ENCODE measurements at regions not wholly inside any gene's neighbourhood (a gene's known extent, or its start where the extent isn't known, plus 50 kb on each side); places are given as distances from the start of the nearest gene placed in this dataset.

- ATAC-seq (ENCODE audit: low read depth) (no peak), DNase-seq (no peak)
- Histone ChIP-seq H3K9me1 (ENCODE audit: insufficient read depth, low read length) (0 out of 2 replicates have a peak, but pooled peaks cover 3% of the 10 kb centered on the region), H4K8ac (ENCODE audit: low read depth in 2 of 2, low read length in 2 of 2) (no peak overlapping the region; a peak in 1 of 4 replicates), H2BK20ac (ENCODE audit: low read depth, low read length) (no peak overlapping the region), H2AFZ (replicated peaks; ENCODE audit: low read length, poor library complexity) (no peak overlapping the region), H2BK5ac (ENCODE audit: low read depth, low read length, poor library complexity, severe bottlenecking) (no peak overlapping the region), H2BK120ac (ENCODE audit: low read depth, low read length) (no peak overlapping the region), H3K79me1 (ENCODE audit: low read depth in 1 of 2, low read length in 2 of 2) (no peaks in the 10 kb centered on the region), H3K14ac (replicated peaks; ENCODE audit: low read depth, low read length) (no peak overlapping the region), H2AK5ac (ENCODE audit: low read depth, low read length) (no peak overlapping the region), H3K4me1 (ENCODE audit: control insufficient read depth, insufficient read depth, low read length) (peaks cover 7% of the 10 kb centered on the region; the same call in 1 of the 2 replicates), H3K9ac (ENCODE audit: low read depth, low read length) (no peak overlapping the region), H2AK9ac (replicated peaks; ENCODE audit: low read depth, low read length, poor library complexity) (no peak overlapping the region), H3K36me3 (ENCODE audit: control insufficient read depth, insufficient read depth, low read length) (no peaks in the 10 kb centered on the region), H4K5ac (ENCODE audit: low read depth, low read length) (no peak overlapping the region), H3K27me3 (ENCODE audit: control insufficient read depth, insufficient read depth, low read length) (peaks cover 31% of the 10 kb centered on the region), H3K4ac (ENCODE audit: low read depth, low read length) (no peak overlapping the region), H2BK15ac (ENCODE audit: low read depth, low read length) (no peak overlapping the region), H3K23ac (ENCODE audit: low read depth, low read length) (no peak overlapping the region), H3K9me3 (ENCODE audit: control insufficient read depth, insufficient read depth, low read length) (no peaks in the 10 kb centered on the region), H4K91ac (ENCODE audit: insufficient read depth, low read depth, low read length) (no peak overlapping the region), H3K4me3 (ENCODE audit: insufficient read depth, low read depth, low read length) (no peak overlapping the region), H3K56ac (ENCODE audit: extremely low read depth, insufficient read depth, low read length) (no peak overlapping the region), H3K4me2 (ENCODE audit: low read depth, low read length) (no peak overlapping the region), H3K18ac (ENCODE audit: low read depth, low read length) (no peak overlapping the region), H3K27ac (ENCODE audit: insufficient read depth, low read length) (no peak overlapping the region), H4K20me1 (ENCODE audit: insufficient read depth, low read length) (no peaks in the 10 kb centered on the region; the same call in none of the 2 replicates)
- TF ChIP-seq BHLHE40 (IDR thresholded peaks at IDR 0.05; ENCODE audit: low read depth, low read length) (no peak), ELK1 (IDR thresholded peaks at IDR 0.05; ENCODE audit: borderline replicate concordance, low read depth, low read length) (no peak), CHD1 (IDR thresholded peaks at IDR 0.05; ENCODE audit: low read depth, low read length) (no peak), FOS (IDR thresholded peaks at IDR 0.05; ENCODE audit: low read depth, low read length) (no peak), USF2 (IDR thresholded peaks at IDR 0.05; ENCODE audit: low read depth, low read length) (no peak), CTCF (conservative IDR thresholded peaks at IDR 0.05; ENCODE audit: low read depth, low read length) (no peak), CEBPB (IDR thresholded peaks at IDR 0.05; ENCODE audit: low read depth, low read length) (no peak), MAZ (IDR thresholded peaks at IDR 0.05; ENCODE audit: borderline replicate concordance, low read depth, low read length) (no peak), RCOR1 (IDR thresholded peaks at IDR 0.05; ENCODE audit: insufficient replicate concordance, low read length) (no peak), SMC3 (IDR thresholded peaks at IDR 0.05; ENCODE audit: low read depth, low read length) (no peak), MXI1 (IDR thresholded peaks at IDR 0.05; ENCODE audit: borderline replicate concordance, low read depth, low read length) (no peak), RFX5 (IDR thresholded peaks at IDR 0.05; ENCODE audit: low read depth, low read length) (no peak), POLR2A (IDR thresholded peaks at IDR 0.05; ENCODE audit: low read depth, low read length) (no peak), RAD21 (IDR thresholded peaks at IDR 0.05; ENCODE audit: low read length) (no peak)
- ChIA-PET CTCF (no interaction called here), POLR2A (ENCODE audit: unreplicated experiment) (no interaction called here)
- no TSS peak for BruUV-seq (replicated peaks)
- dilution Hi-C loops (cut with HindIII; ENCODE audit: low sequenced_read_pairs, unreplicated experiment) (no loop called here), intact Hi-C loops (cut with micrococcal nuclease) (loop anchor here (10.0 kb wide), 1 partner anchor 199 kb away; no protein-coding TSS in a partner anchor), in situ Hi-C loops (cut with MboI; ENCODE audit: low sequenced_read_pairs) (no loop called here)
- WGBS, 2 experiments (ENCODE audit: extremely low coverage in 2 of 2, insufficient read length in 1 of 2) = 14% methylated on average over 2 of the region's 4 CpGs; no CpG with 5 or more reads in 1 of the 2 experiments
Measured at GRCh38 chrX:69085826-69086225, 79.4 kb downstream of the PJA1 start.

Data from IMR-90 (cell line).